H1 (cell line): ENCODE measurements at regions not wholly inside any gene's neighbourhood (a gene's known extent, or its start where the extent isn't known, plus 50 kb on each side); places are given as distances from the start of the nearest gene placed in this dataset.

Source experiments
- CTCF ChIA-PET: fragments of 300-600 bp; sonication (Branson Sonifier 250); formaldehyde crosslinking; loops from one replicate; lab custom pipeline; 2021; ENCODE audit not compliant: partially characterized antibody; lab: Charles Lee
- POLR2A ChIA-PET: fragments of 300-600 bp; sonication (Branson Sonifier 250); formaldehyde crosslinking; loops from one replicate; lab custom pipeline; 2021; ENCODE audit warnings: inconsistent platforms; ENCODE audit not compliant: partially characterized antibody; lab: Charles Lee
- DNase-seq, 2 experiments: peaks; one replicate each; pipeline versions ENCODE4 v3.0.0 to v3.0.0-alpha.2; 2010 to 2022; ENCODE audit warnings: low spot score in 2 of 2, low read depth in 1 of 2, mixed read lengths in 1 of 2
- FAIRE-seq: peaks from 2 replicates; lab custom pipeline; 2011; peaks lifted over from hg19 to GRCh38; lab: Jason Lieb, UNC
- H2AFZ ChIP-seq: 2 replicates; pipeline ENCODE4 v1.8.1; 2012; ENCODE audit warnings: low read length, inconsistent platforms
- H2AK5ac ChIP-seq: 2 replicates; pipeline ENCODE4 v1.6.1; 2013; ENCODE audit warnings: low read depth, low read length
- H2BK120ac ChIP-seq: replicated peaks from 2 replicates; pipeline ENCODE3; 2013; ENCODE audit warnings: low read depth, low read length, inconsistent platforms
- H2BK12ac ChIP-seq: 2 replicates; pipeline ENCODE4 v1.6.1; 2013; ENCODE audit warnings: low read depth, low read length
- H2BK15ac ChIP-seq: 2 replicates; pipeline ENCODE4 v1.6.1; 2013; ENCODE audit warnings: low read length
- H2BK20ac ChIP-seq: 2 replicates; pipeline ENCODE4 v1.6.1; 2013; ENCODE audit warnings: low read length
- H2BK5ac ChIP-seq: 2 replicates; pipeline ENCODE4 v1.6.1; 2013; ENCODE audit warnings: low read depth, low read length
- H3K14ac ChIP-seq: 2 replicates; pipeline ENCODE4 v1.6.1; 2013; ENCODE audit warnings: inconsistent platforms; ENCODE audit not compliant: insufficient read length
- H3K18ac ChIP-seq: 2 replicates; pipeline ENCODE4 v1.6.1; 2013; ENCODE audit warnings: low read length; ENCODE audit errors: extremely low read depth
- H3K23ac ChIP-seq: 2 replicates; pipeline ENCODE4 v1.6.1; 2013; ENCODE audit warnings: inconsistent platforms; ENCODE audit not compliant: insufficient read length
- H3K23me2 ChIP-seq: 2 replicates; pipeline ENCODE4 v1.6.1; 2013; ENCODE audit warnings: low read depth, low read length
- H3K27ac ChIP-seq: 2 replicates; pipeline ENCODE4 v1.6.1; 2011; ENCODE audit warnings: low read depth, low read length, inconsistent platforms
- H3K27me3 ChIP-seq, 4 experiments: replicated peaks in 1 of 4; 1 replicate in 1 of 4; 2 replicates in 3 of 4; pipeline versions ENCODE4 v1.6.1 to v1.8.1; 2011 to 2013; ENCODE audit warnings: low read length in 3 of 4, mild to moderate bottlenecking in 3 of 4, inconsistent platforms in 2 of 4, mixed read lengths in 2 of 4, moderate library complexity in 1 of 4; ENCODE audit not compliant: control insufficient read depth in 3 of 4, insufficient read depth in 3 of 4; ENCODE audit errors: extremely low read depth in 1 of 4
- H3K36me3 ChIP-seq, 4 experiments: 2 replicates each; pipeline versions ENCODE4 v1.6.1 to v1.8.1; 2011 to 2013; ENCODE audit warnings: mild to moderate bottlenecking in 4 of 4, low read length in 3 of 4, moderate library complexity in 2 of 4, control low read depth in 1 of 4, inconsistent platforms in 1 of 4; ENCODE audit not compliant: insufficient read depth in 4 of 4, control insufficient read depth in 2 of 4
- H3K4ac ChIP-seq: replicated peaks from 2 replicates; pipeline ENCODE3; 2013; ENCODE audit warnings: low read length, low read depth, mixed read lengths, inconsistent platforms; ENCODE audit not compliant: insufficient read length
- H3K4me1 ChIP-seq, 4 experiments: replicated peaks in 1 of 4; 1 replicate in 1 of 4; 2 replicates in 3 of 4; pipeline versions ENCODE4 v1.6.1 to v1.8.1; 2011 to 2013; ENCODE audit warnings: low read length in 3 of 4, inconsistent platforms in 2 of 4, mixed read lengths in 1 of 4; ENCODE audit not compliant: insufficient read depth in 4 of 4, control insufficient read depth in 3 of 4
- H3K4me2 ChIP-seq, 2 experiments: 2 replicates each; pipeline versions ENCODE4 v1.6.1 to v1.8.1; 2011 to 2013; ENCODE audit warnings: low read depth in 2 of 2, low read length in 2 of 2, control low read depth in 1 of 2, inconsistent platforms in 1 of 2, mild to moderate bottlenecking in 1 of 2; ENCODE audit not compliant: insufficient read depth in 1 of 2
- H3K4me3 ChIP-seq, 4 experiments: fragments of 200-600, 300-600 bp in 1 of 4; sonication (generic), shearing (Covaris generic), sonication (Bioruptor Twin) in 1 of 4; 2 replicates each; pipeline versions ENCODE4 v1.5.1 to v1.8.1; 2011 to 2016; ENCODE audit warnings: low read length in 4 of 4, low read depth in 3 of 4, control low read depth in 2 of 4, inconsistent platforms in 2 of 4, mild to moderate bottlenecking in 2 of 4, mixed read lengths in 1 of 4, moderate library complexity in 1 of 4; ENCODE audit not compliant: insufficient read depth in 2 of 4; ENCODE audit errors: extremely low read depth in 1 of 4
- H3K56ac ChIP-seq: replicated peaks from 2 replicates; pipeline ENCODE3; 2013; ENCODE audit warnings: low read depth, mild to moderate bottlenecking, mixed read lengths, low read length, inconsistent platforms; ENCODE audit not compliant: insufficient read length
- H3K79me1 ChIP-seq: 2 replicates; pipeline ENCODE4 v1.6.1; 2013; ENCODE audit warnings: low read depth, low read length, control low read depth
- H3K79me2 ChIP-seq, 2 experiments: 2 replicates each; pipeline versions ENCODE4 v1.6.1 to v1.8.1; 2012 to 2013; ENCODE audit warnings: low read length in 2 of 2, mild to moderate bottlenecking in 2 of 2, inconsistent platforms in 1 of 2; ENCODE audit not compliant: insufficient read depth in 2 of 2, control insufficient read depth in 1 of 2
- H3K9ac ChIP-seq, 4 experiments: replicated peaks in 1 of 4; 1 replicate in 1 of 4; 2 replicates in 3 of 4; pipeline versions ENCODE4 v1.6.1 to v1.8.1; 2011 to 2013; ENCODE audit warnings: low read depth in 3 of 4, low read length in 3 of 4, control low read depth in 2 of 4, mild to moderate bottlenecking in 2 of 4, moderate library complexity in 2 of 4, inconsistent platforms in 1 of 4; ENCODE audit errors: extremely low read depth in 1 of 4
- H3K9me3 ChIP-seq, 2 experiments: 2 replicates each; pipeline versions ENCODE4 v1.6.1 to v1.8.1; 2012 to 2013; ENCODE audit warnings: mild to moderate bottlenecking in 2 of 2, moderate library complexity in 2 of 2, control low read depth in 1 of 2, inconsistent platforms in 1 of 2, low read depth in 1 of 2, low read length in 1 of 2, mixed read lengths in 1 of 2; ENCODE audit not compliant: insufficient read depth in 2 of 2
- H4K20me1 ChIP-seq, 2 experiments: replicated peaks in 1 of 2; 2 replicates each; pipeline versions ENCODE3 to v1.8.1; 2011 to 2013; ENCODE audit warnings: inconsistent platforms in 2 of 2, low read length in 2 of 2, mild to moderate bottlenecking in 1 of 2; ENCODE audit not compliant: insufficient read depth in 2 of 2, control insufficient read depth in 1 of 2
- H4K5ac ChIP-seq: 2 replicates; pipeline ENCODE4 v1.6.1; 2013; ENCODE audit warnings: low read length, low read depth, mixed read lengths, inconsistent platforms; ENCODE audit not compliant: insufficient read length
- H4K8ac ChIP-seq: 2 replicates; pipeline ENCODE4 v1.8.0; 2013; ENCODE audit warnings: mild to moderate bottlenecking, moderate library complexity, low read length, inconsistent platforms; ENCODE audit not compliant: insufficient read depth; ENCODE audit errors: extremely low read depth
- H4K91ac ChIP-seq: replicated peaks from 2 replicates; pipeline ENCODE3; 2013; ENCODE audit warnings: low read length, mixed read lengths, inconsistent platforms; ENCODE audit not compliant: insufficient read length
- BACH1 ChIP-seq: IDR thresholded peaks from 2 replicates; pipeline ENCODE4 v1.6.1; 2012; ENCODE audit warnings: low read length, improper control_type of control experiment
- CHD1 ChIP-seq: IDR thresholded peaks from 2 replicates; pipeline ENCODE4 v1.6.1; 2012; ENCODE audit warnings: low read depth, low read length, improper control_type of control experiment
- CREB1 ChIP-seq: IDR thresholded peaks from 2 replicates; pipeline ENCODE4 v1.6.1; 2012; ENCODE audit warnings: inconsistent platforms
- EP300 ChIP-seq, 2 experiments: IDR thresholded peaks; 1 replicate in 1 of 2; 2 replicates in 1 of 2; pipeline ENCODE4 v1.6.1; 2011 to 2012; ENCODE audit warnings: low read depth in 2 of 2, low read length in 2 of 2, mild to moderate bottlenecking in 2 of 2, borderline replicate concordance in 1 of 2, inconsistent platforms in 1 of 2, moderate library complexity in 1 of 2
- EZH2 ChIP-seq: fragments of 200-600 bp; sonication (generic); IDR thresholded peaks from 2 replicates; pipeline ENCODE4 v1.7.1; 2012; ENCODE audit warnings: low read depth, mild to moderate bottlenecking, moderate library complexity, low read length, inconsistent platforms; ENCODE audit not compliant: severe bottlenecking
- KDM1A ChIP-seq: fragments of 200-600, 300-600 bp; sonication (generic); IDR thresholded peaks from 2 replicates; pipeline ENCODE4 v1.7.1; 2016; ENCODE audit warnings: mild to moderate bottlenecking, low read length, borderline replicate concordance
- MAX ChIP-seq: IDR thresholded peaks from 2 replicates; pipeline ENCODE4 v1.6.1; 2012; ENCODE audit warnings: inconsistent platforms
- POLR2A ChIP-seq, 2 experiments: IDR thresholded peaks; 1 replicate in 1 of 2; 2 replicates in 1 of 2; pipeline ENCODE4 v1.6.1; 2011; ENCODE audit warnings: low read depth in 2 of 2, low read length in 2 of 2, mild to moderate bottlenecking in 2 of 2; ENCODE audit errors: control extremely low read depth in 1 of 2
- POLR2AphosphoS5 ChIP-seq: IDR thresholded peaks from 2 replicates; pipeline ENCODE4 v1.6.1; 2011; ENCODE audit warnings: low read depth, low read length
- POU5F1 ChIP-seq: IDR thresholded peaks from 2 replicates; pipeline ENCODE4 v1.6.1; 2011; ENCODE audit warnings: low read depth, mild to moderate bottlenecking, low read length, moderate library complexity
- RNF2 ChIP-seq: fragments of 200-900, 300-1000 bp; sonication (generic); IDR thresholded peaks from 2 replicates; pipeline ENCODE4 v1.7.1; 2016; ENCODE audit warnings: borderline replicate concordance, low read depth, mild to moderate bottlenecking, antibody characterized with exemption, low read length; ENCODE audit not compliant: poor library complexity, severe bottlenecking; ENCODE audit errors: missing control alignments
- SAP30 ChIP-seq: fragments of 300-600 bp; sonication (generic); IDR thresholded peaks from 2 replicates; pipeline ENCODE4 v1.7.1; 2012; ENCODE audit warnings: low read length, moderate library complexity, mild to moderate bottlenecking, inconsistent platforms; ENCODE audit not compliant: insufficient read depth, insufficient replicate concordance
- SP2 ChIP-seq: IDR thresholded peaks from 2 replicates; pipeline ENCODE4 v1.6.1; 2012; ENCODE audit warnings: mild to moderate bottlenecking, low read length, inconsistent platforms
- YY1 ChIP-seq: IDR thresholded peaks from 2 replicates; pipeline ENCODE4 v1.6.1; 2011; ENCODE audit warnings: low read depth, mild to moderate bottlenecking, low read length
- TF ChIP-seq, protein P1 (sequence below): IDR thresholded peaks from 2 replicates; pipeline ENCODE4 v1.6.1; 2011; ENCODE audit warnings: low read length, improper control_type of control experiment

GRCh38 chr4:120327276-120327675, 260.6 kb upstream of the MAD2L1 start:
- Histone ChIP-seq H2BK12ac (no peak overlapping the region), H3K79me2 (no peaks in the 10 kb centered on the region), H3K4me2 (no peak overlapping the region), H3K4me1 (no peaks in the 10 kb centered on the region), H3K4ac (no peak overlapping the region), H2BK20ac (no peak overlapping the region), H4K8ac (no peak overlapping the region), H3K14ac (no peak overlapping the region), H2AFZ (no peak overlapping the region), H4K5ac (no peak overlapping the region), H4K20me1 (no peaks in the 10 kb centered on the region), H2AK5ac (no peak overlapping the region), H4K91ac (no peak overlapping the region), H3K4me3 (no peak overlapping the region), H3K27ac (no peak overlapping the region), H3K56ac (no peak overlapping the region), H3K27me3 (no peaks in the 10 kb centered on the region), H2BK15ac (no peak overlapping the region), H3K18ac (no peak overlapping the region), H3K23ac (no peak overlapping the region), H2BK5ac (no peak overlapping the region), H3K79me1 (no peaks in the 10 kb centered on the region), H3K9me3 (no peaks in the 10 kb centered on the region), H3K9ac (no peak overlapping the region), H3K36me3 (no peaks in the 10 kb centered on the region), H3K23me2 (no peaks in the 10 kb centered on the region; the same call in 1 of the 2 replicates), H2BK120ac (no peak overlapping the region)
- no peak for DNase-seq
- ChIA-PET POLR2A (interaction anchor here (0.5 kb wide), 1 partner anchor 544 kb away, joined by 3 read pairs; no protein-coding TSS in a partner anchor), CTCF (no interaction called here)
- peak; percentile 91 for FAIRE-seq
- no peak for TF ChIP-seq BACH1
- peak in 1 of 2 experiments; percentile 56; a peak in 1 of 3 replicates for TF ChIP-seq EP300 (IDR thresholded peaks at IDR 0.05; ENCODE audit: borderline replicate concordance in 1 of 2, low read depth in 2 of 2, low read length in 2 of 2)
- TF ChIP-seq MAX, result no peak
- no peak for TF ChIP-seq POLR2A (IDR thresholded peaks at IDR 0.05; ENCODE audit: control extremely low read depth in 1 of 2, low read depth in 2 of 2, low read length in 2 of 2)
- TF ChIP-seq, protein P1, sequence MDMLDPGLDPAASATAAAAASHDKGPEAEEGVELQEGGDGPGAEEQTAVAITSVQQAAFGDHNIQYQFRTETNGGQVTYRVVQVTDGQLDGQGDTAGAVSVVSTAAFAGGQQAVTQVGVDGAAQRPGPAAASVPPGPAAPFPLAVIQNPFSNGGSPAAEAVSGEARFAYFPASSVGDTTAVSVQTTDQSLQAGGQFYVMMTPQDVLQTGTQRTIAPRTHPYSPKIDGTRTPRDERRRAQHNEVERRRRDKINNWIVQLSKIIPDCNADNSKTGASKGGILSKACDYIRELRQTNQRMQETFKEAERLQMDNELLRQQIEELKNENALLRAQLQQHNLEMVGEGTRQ, result no peak
- TF ChIP-seq CREB1, result no peak
- TF ChIP-seq YY1, result no peak
- no peak for TF ChIP-seq EZH2
- TF ChIP-seq KDM1A, result no peak
- TF ChIP-seq CHD1, result no peak
- no peak for TF ChIP-seq SP2
- peak; percentile 67; the same call in 1 of the 2 replicates for TF ChIP-seq POLR2AphosphoS5
- no peak for TF ChIP-seq POU5F1
- TF ChIP-seq SAP30, result no peak
- no peak for TF ChIP-seq RNF2
